PC-3 (cell line): ENCODE measurements at regions not wholly inside any gene's neighbourhood (a gene's known extent, or its start where the extent isn't known, plus 50 kb on each side); places are given as distances from the start of the nearest gene placed in this dataset.

Source experiments
- ATAC-seq: fragments of 200-7000 bp; cut with Tn5 transposase; 2 replicates; pipeline ENCODE4 v1.9.1; 2020; ENCODE audit warnings: mild to moderate bottlenecking, moderate library complexity
- BruUV-seq: library from RNA; stranded (reverse); fragments of 400-500 nt; replicated peaks from 2 replicates; lab custom pipeline; 2021; lab: Mats Ljungman, UMichigan
- CTCF ChIA-PET: fragments of 300-600 bp; sonication (Branson Sonifier 250); formaldehyde crosslinking; loops from one replicate; lab custom pipeline; 2022; ENCODE audit warnings: antibody characterized with exemption; lab: Charles Lee
- POLR2A ChIA-PET: fragments of 300-600 bp; sonication (Branson Sonifier 250); formaldehyde crosslinking; loops from one replicate; lab custom pipeline; 2022; ENCODE audit warnings: antibody characterized with exemption; ENCODE audit not compliant: unreplicated experiment; lab: Charles Lee
- DNase-seq: peaks from one replicate; pipeline ENCODE4 v3.0.0-alpha.2; 2015
- H2AFZ ChIP-seq: fragments of 300-600 bp; sonication (generic); 2 replicates; pipeline ENCODE4 v1.6.0; 2016; ENCODE audit warnings: antibody characterized with exemption, low read length
- H3F3A ChIP-seq: fragments of 300-600 bp; sonication (generic); one replicate; pipeline ENCODE4 v1.6.0; 2017; ENCODE audit warnings: antibody characterized with exemption, low read length, control low read depth, mild to moderate bottlenecking; ENCODE audit not compliant: unreplicated experiment
- H3K27ac ChIP-seq: fragments of 300-600 bp; sonication (generic); 2 replicates; pipeline ENCODE4 v1.5.1; 2016; ENCODE audit warnings: mild to moderate bottlenecking, low read length
- H3K27me3 ChIP-seq: fragments of 300-600 bp; sonication (generic); 2 replicates; pipeline ENCODE4 v1.6.1; 2016; ENCODE audit warnings: low read length, mixed read lengths
- H3K36me3 ChIP-seq: fragments of 300-600 bp; sonication (generic); 2 replicates; pipeline ENCODE4 v1.6.1; 2016; ENCODE audit warnings: low read depth, mixed run types, low read length, mixed read lengths
- H3K4me1 ChIP-seq: fragments of 300-600 bp; sonication (generic); 2 replicates; pipeline ENCODE4 v1.5.1; 2016; ENCODE audit warnings: low read length; ENCODE audit not compliant: insufficient read depth
- H3K4me2 ChIP-seq: fragments of 300-600 bp; sonication (generic); 2 replicates; pipeline ENCODE4 v1.6.0; 2016; ENCODE audit warnings: low read length
- H3K4me3 ChIP-seq: fragments of 300-600 bp; sonication (generic); 2 replicates; pipeline ENCODE4 v1.5.1; 2016; ENCODE audit warnings: mild to moderate bottlenecking, low read length, mixed read lengths
- H3K79me2 ChIP-seq: fragments of 300-600 bp; sonication (generic); 2 replicates; pipeline ENCODE4 v1.6.1; 2017; ENCODE audit warnings: low read length, mixed read lengths
- H3K9ac ChIP-seq: fragments of 300-600 bp; sonication (generic); 2 replicates; pipeline ENCODE4 v1.6.0; 2016; ENCODE audit warnings: mild to moderate bottlenecking, low read length
- H3K9me2 ChIP-seq: fragments of 300-600 bp; sonication (generic); replicated peaks from 2 replicates; pipeline ENCODE4 v1.6.1; 2016; ENCODE audit warnings: mixed run types, low read length, mixed read lengths
- H3K9me3 ChIP-seq: fragments of 300-600 bp; sonication (generic); 2 replicates; pipeline ENCODE4 v1.6.1; 2016; ENCODE audit warnings: low read length, mixed read lengths
- H4K20me1 ChIP-seq: fragments of 300-600 bp; sonication (generic); 2 replicates; pipeline ENCODE4 v1.6.1; 2016; ENCODE audit warnings: low read length, mixed read lengths
- CTCF ChIP-seq: fragments of 300-600 bp; sonication (generic); conservative IDR thresholded peaks from 2 replicates; pipeline ENCODE4 v1.5.1; 2017; ENCODE audit warnings: antibody characterized with exemption, low read depth, mild to moderate bottlenecking, low read length
- EZH2 ChIP-seq: fragments of 300-600 bp; sonication (generic); IDR thresholded peaks from one replicate; pipeline ENCODE4 v1.6.1; 2017; ENCODE audit warnings: antibody characterized with exemption, mild to moderate bottlenecking, low read length; ENCODE audit not compliant: unreplicated experiment
- EZH2phosphoT487 ChIP-seq: fragments of 300-600 bp; sonication (generic); IDR thresholded peaks from 2 replicates; pipeline ENCODE4 v1.6.1; 2018; ENCODE audit warnings: mild to moderate bottlenecking, antibody characterized with exemption, low read length, borderline replicate concordance
- intact Hi-C: fragments of 100-400 bp; cut with micrococcal nuclease; formaldehyde crosslinking; loops from 2 replicates; pipeline ENCODE4 v1.9.0; 2023

- H3K27ac ChIP-seq: no peak overlapping the region
- no peaks in the 10 kb centered on the region for H3K79me2 ChIP-seq
- no TSS peak for BruUV-seq
- no peaks in the 10 kb centered on the region for H3K4me1 ChIP-seq
- H3K27me3 ChIP-seq: no peaks in the 10 kb centered on the region
- no peaks in the 10 kb centered on the region for H3F3A ChIP-seq
- no peaks in the 10 kb centered on the region for H3K36me3 ChIP-seq
- ChIA-PET POLR2A (no interaction called here), CTCF (no interaction called here)
- intact Hi-C loops: no loop called here
- no peak overlapping the region for H3K9ac ChIP-seq
- no peak overlapping the region for H3K4me3 ChIP-seq
- H4K20me1 ChIP-seq: no peaks in the 10 kb centered on the region
- no peaks in the 10 kb centered on the region for H3K9me2 ChIP-seq
- no peak for TF ChIP-seq EZH2phosphoT487
- no peak for TF ChIP-seq EZH2
- no peak for TF ChIP-seq CTCF
- no peak for DNase-seq
- no peak overlapping the region for H3K4me2 ChIP-seq
- H2AFZ ChIP-seq: no peak overlapping the region
- no peak for ATAC-seq
- H3K9me3 ChIP-seq: no peaks in the 10 kb centered on the region
These were observed 336.9 kb upstream of the FAT1 start for GRCh38 chr4:187060551-187060950.

- no peak overlapping the region for H2AFZ ChIP-seq
- no peaks in the 10 kb centered on the region for H3K9me3 ChIP-seq
- H3K4me1 ChIP-seq: no peaks in the 10 kb centered on the region
- H3K9ac ChIP-seq: no peak overlapping the region
- BruUV-seq: no TSS peak
- ChIA-PET CTCF (no interaction called here), POLR2A (no interaction called here)
- intact Hi-C loops: no loop called here
- H3K27me3 ChIP-seq: no peaks in the 10 kb centered on the region
- no peaks in the 10 kb centered on the region for H4K20me1 ChIP-seq
- TF ChIP-seq CTCF (no peak), EZH2phosphoT487 (no peak), EZH2 (no peak)
- DNase-seq (no peak), ATAC-seq (no peak)
- H3K79me2 ChIP-seq: no peaks in the 10 kb centered on the region
- no peaks in the 10 kb centered on the region for H3K36me3 ChIP-seq
- no peaks in the 10 kb centered on the region for H3F3A ChIP-seq
- H3K4me2 ChIP-seq: no peak overlapping the region
- H3K4me3 ChIP-seq: no peak overlapping the region
- no peak overlapping the region for H3K27ac ChIP-seq
- H3K9me2 ChIP-seq: no peaks in the 10 kb centered on the region
These were observed 339.6 kb upstream of the FAT1 start for GRCh38 chr4:187063251-187063650.

GRCh38 chr4:187064033-187064432 is 340.4 kb upstream of the FAT1 start:
- CTCF ChIA-PET: no interaction called here
- TF ChIP-seq EZH2 (no peak), CTCF (no peak), EZH2phosphoT487 (no peak)
- no peaks in the 10 kb centered on the region for H3K36me3 ChIP-seq
- no peaks in the 10 kb centered on the region for H4K20me1 ChIP-seq
- no peaks in the 10 kb centered on the region for H3K4me1 ChIP-seq
- H3K9ac ChIP-seq: no peak overlapping the region
- no peaks in the 10 kb centered on the region for H3F3A ChIP-seq
- intact Hi-C loops: no loop called here
- DNase-seq: no peak
- no peaks in the 10 kb centered on the region for H3K27me3 ChIP-seq
- H3K4me2 ChIP-seq: no peak overlapping the region
- H2AFZ ChIP-seq: no peak overlapping the region
- no peaks in the 10 kb centered on the region for H3K9me3 ChIP-seq
- H3K27ac ChIP-seq: no peak overlapping the region
- H3K9me2 ChIP-seq: no peaks in the 10 kb centered on the region
- POLR2A ChIA-PET: no interaction called here
- no peaks in the 10 kb centered on the region for H3K79me2 ChIP-seq
- ATAC-seq: no peak
- no peak overlapping the region for H3K4me3 ChIP-seq
- no TSS peak for BruUV-seq
